OCI-LY7 (cell line): ENCODE measurements at regions not wholly inside any gene's neighbourhood (a gene's known extent, or its start where the extent isn't known, plus 50 kb on each side); places are given as distances from the start of the nearest gene placed in this dataset.

ENCODE experiments used
- BruUV-seq: library from RNA; stranded (reverse); fragments of 400-500 nt; replicated peaks from 2 replicates; lab custom pipeline; 2021; lab: Mats Ljungman, UMichigan
- CTCF ChIA-PET: fragments of 300-600 bp; sonication (Branson Sonifier 250); formaldehyde crosslinking; loops from one replicate; lab custom pipeline; 2022; ENCODE audit warnings: antibody characterized with exemption; ENCODE audit not compliant: unreplicated experiment; lab: Charles Lee
- POLR2A ChIA-PET: fragments of 300-600 bp; sonication (Branson Sonifier 250); formaldehyde crosslinking; loops from one replicate; lab custom pipeline; 2022; ENCODE audit warnings: antibody characterized with exemption; lab: Charles Lee
- DNase-seq: peaks from one replicate; pipeline ENCODE4 v3.0.0-alpha.2; 2015; ENCODE audit warnings: low spot score
- H2AFZ ChIP-seq: fragments of 200-600 bp; sonication (generic), shearing (Covaris generic); 2 replicates; pipeline ENCODE4 v1.6.1; 2014; ENCODE audit warnings: mild to moderate bottlenecking, antibody characterized with exemption, low read length, moderate library complexity
- H3K27ac ChIP-seq: fragments of 200-600 bp; sonication (generic); 2 replicates; pipeline ENCODE4 v1.5.1; 2014; ENCODE audit warnings: mixed run types, low read depth, mild to moderate bottlenecking, moderate library complexity, low read length, inconsistent platforms; ENCODE audit not compliant: poor library complexity, severe bottlenecking
- H3K36me3 ChIP-seq: fragments of 200-600 bp; sonication (generic); 2 replicates; pipeline ENCODE4 v1.6.1; 2014; ENCODE audit warnings: mild to moderate bottlenecking, antibody characterized with exemption, low read length, moderate library complexity, mixed read lengths; ENCODE audit not compliant: insufficient read depth
- H3K4me1 ChIP-seq: fragments of 200-600 bp; sonication (generic); 2 replicates; pipeline ENCODE4 v1.5.1; 2014; ENCODE audit warnings: mild to moderate bottlenecking, low read length; ENCODE audit not compliant: insufficient read depth, poor library complexity, severe bottlenecking
- H3K4me2 ChIP-seq: fragments of 200-600 bp; sonication (generic); 2 replicates; pipeline ENCODE4 v1.6.1; 2014; ENCODE audit warnings: mild to moderate bottlenecking, low read length
- H3K4me3 ChIP-seq: fragments of 200-600 bp; sonication (generic); 2 replicates; pipeline ENCODE4 v1.5.1; 2014; ENCODE audit warnings: mild to moderate bottlenecking, low read depth, low read length; ENCODE audit not compliant: poor library complexity, severe bottlenecking
- H3K79me2 ChIP-seq: fragments of 200-600 bp; sonication (generic); 2 replicates; pipeline ENCODE4 v1.6.1; 2016; ENCODE audit warnings: low read depth, mild to moderate bottlenecking, low read length, moderate library complexity, mixed read lengths; ENCODE audit not compliant: insufficient read depth
- H3K9me2 ChIP-seq: fragments of 200-600 bp; sonication (generic); 2 replicates; pipeline ENCODE4 v1.6.1; 2016; ENCODE audit warnings: mild to moderate bottlenecking, low read length, mixed read lengths; ENCODE audit not compliant: insufficient read depth
- H3K9me3 ChIP-seq: fragments of 200-600 bp; sonication (generic); 2 replicates; pipeline ENCODE4 v1.6.1; 2014; ENCODE audit warnings: mild to moderate bottlenecking, mixed run types, low read length, mixed read lengths
- H4K20me1 ChIP-seq: fragments of 200-600 bp; sonication (generic); 2 replicates; pipeline ENCODE4 v1.6.1; 2014; ENCODE audit warnings: mild to moderate bottlenecking, antibody characterized with exemption, low read length, moderate library complexity, mixed read lengths; ENCODE audit not compliant: insufficient read depth
- EZH2phosphoT487 ChIP-seq: fragments of 200-600 bp; sonication (generic); IDR thresholded peaks from 2 replicates; pipeline ENCODE4 v1.6.1; 2018; ENCODE audit warnings: low read depth, borderline replicate concordance, mild to moderate bottlenecking, mixed run types, antibody characterized with exemption, low read length, moderate library complexity, mixed read lengths
- intact Hi-C: fragments of 100-400 bp; cut with micrococcal nuclease; formaldehyde crosslinking; loops from one replicate; pipeline ENCODE4 v1.10.0; 2022; ENCODE audit not compliant: unreplicated experiment
- TF ChIP-seq, protein P1 (sequence below): fragments of 200-600 bp; sonication (generic); conservative IDR thresholded peaks from 2 replicates; pipeline ENCODE4 v1.5.1; 2014; ENCODE audit warnings: mild to moderate bottlenecking, antibody characterized with exemption, low read length, moderate library complexity, mixed read lengths

DNA sequence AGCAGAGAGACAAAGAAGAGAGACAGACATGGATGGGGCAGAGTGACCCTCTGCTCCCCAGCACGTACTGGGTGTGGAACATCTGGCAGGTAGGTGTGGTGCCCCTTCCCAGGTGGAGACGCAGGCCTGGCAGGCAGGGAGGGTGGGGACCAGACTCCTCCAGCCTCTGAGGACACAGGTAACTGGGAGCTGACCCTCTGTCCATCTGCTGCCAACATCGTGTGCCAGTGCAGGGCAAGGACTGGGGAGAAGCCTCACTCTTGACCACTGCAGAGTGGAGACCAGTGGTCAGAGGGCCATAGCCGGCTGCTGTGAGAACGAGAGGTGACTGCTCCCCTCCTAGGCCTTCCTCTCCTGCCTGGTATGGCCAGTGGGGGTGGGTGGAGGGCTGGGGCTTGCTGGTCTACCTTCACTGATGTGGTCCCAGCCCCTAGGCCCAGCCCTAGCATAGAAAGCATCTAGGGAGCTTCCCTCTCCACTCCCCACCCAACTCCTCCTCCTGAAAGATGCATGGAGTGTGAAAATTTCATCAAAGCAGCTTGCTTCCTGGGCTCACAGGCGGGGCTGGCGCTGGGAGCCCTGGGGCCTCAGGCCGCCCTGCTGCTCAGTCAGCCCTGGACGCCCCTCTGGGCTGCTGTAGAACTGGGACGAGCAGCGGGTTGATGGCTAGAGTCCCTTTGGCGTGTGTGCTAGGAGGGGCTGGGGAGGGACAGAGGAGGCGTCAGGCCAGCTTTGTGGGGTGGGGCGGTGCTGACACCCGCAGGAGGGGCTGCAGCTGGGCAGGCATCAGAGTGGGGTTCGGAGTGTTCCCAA, 90.3 kb downstream of the PLXNA1 start:
- Histone ChIP-seq H3K4me1 (peaks cover 26% of the 10 kb centered on the region), H3K36me3 (no peaks in the 10 kb centered on the region), H2AFZ (no peak overlapping the region), H3K4me2 (peak overlapping the region; percentile 75; the same call in 1 of the 2 replicates), H3K79me2 (no peaks in the 10 kb centered on the region), H4K20me1 (no peaks in the 10 kb centered on the region), H3K27ac (no peak overlapping the region), H3K9me2 (no peaks in the 10 kb centered on the region), H3K4me3 (no peak overlapping the region), H3K9me3 (peaks cover 20% of the 10 kb centered on the region)
- no TSS peak for BruUV-seq
- DNase-seq = no peak
- ChIA-PET CTCF (no interaction called here), POLR2A (no interaction called here)
- no peak for TF ChIP-seq EZH2phosphoT487
- TF ChIP-seq, protein P1, sequence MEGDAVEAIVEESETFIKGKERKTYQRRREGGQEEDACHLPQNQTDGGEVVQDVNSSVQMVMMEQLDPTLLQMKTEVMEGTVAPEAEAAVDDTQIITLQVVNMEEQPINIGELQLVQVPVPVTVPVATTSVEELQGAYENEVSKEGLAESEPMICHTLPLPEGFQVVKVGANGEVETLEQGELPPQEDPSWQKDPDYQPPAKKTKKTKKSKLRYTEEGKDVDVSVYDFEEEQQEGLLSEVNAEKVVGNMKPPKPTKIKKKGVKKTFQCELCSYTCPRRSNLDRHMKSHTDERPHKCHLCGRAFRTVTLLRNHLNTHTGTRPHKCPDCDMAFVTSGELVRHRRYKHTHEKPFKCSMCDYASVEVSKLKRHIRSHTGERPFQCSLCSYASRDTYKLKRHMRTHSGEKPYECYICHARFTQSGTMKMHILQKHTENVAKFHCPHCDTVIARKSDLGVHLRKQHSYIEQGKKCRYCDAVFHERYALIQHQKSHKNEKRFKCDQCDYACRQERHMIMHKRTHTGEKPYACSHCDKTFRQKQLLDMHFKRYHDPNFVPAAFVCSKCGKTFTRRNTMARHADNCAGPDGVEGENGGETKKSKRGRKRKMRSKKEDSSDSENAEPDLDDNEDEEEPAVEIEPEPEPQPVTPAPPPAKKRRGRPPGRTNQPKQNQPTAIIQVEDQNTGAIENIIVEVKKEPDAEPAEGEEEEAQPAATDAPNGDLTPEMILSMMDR = no peak
- intact Hi-C loops = no loop called here

DNA sequence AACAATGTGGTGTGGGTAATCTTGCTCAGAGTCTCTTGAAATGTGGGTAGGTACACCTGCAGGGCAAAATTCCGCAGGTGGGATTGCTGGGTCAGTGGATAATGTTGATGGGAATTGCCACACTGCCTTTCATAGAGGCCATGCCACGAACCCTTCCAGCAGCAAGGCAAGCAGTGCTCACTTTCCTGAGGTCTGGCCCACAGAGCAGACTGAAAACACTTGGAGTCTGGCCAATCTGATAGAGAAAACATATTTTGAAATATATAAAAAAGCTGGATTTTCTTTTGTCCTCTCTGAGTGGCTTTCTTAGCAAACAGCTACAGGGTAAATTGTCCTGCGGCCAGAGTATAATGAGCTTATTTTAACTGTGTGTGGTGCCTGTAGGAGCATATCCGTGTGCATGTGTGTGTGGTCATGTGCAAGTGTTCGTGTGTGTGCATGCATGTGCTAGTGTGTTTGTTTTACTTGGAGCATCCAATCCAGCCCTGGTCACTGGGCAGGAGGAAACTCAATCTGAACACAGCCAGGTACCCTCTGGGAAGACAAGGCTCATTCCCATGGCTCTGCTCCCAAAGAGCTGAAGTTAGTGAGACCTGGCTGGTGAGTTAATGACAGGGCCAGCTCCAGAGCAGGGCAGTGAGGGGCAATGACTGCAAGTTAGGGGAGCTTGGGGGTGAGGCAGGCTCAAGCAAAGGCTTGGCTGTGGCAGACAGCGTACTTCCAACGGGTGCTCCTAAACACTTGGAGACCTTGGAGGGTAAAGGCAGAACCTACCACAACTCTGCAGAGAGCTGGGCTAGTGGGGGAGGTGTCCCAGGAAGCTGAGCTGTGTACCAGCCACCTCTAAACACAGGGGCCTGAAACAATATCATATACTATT, 91.3 kb downstream of the PLXNA1 start:
- Histone ChIP-seq H3K27ac (peak overlapping the region; percentile 94), H3K9me3 (peaks cover 20% of the 10 kb centered on the region), H3K4me2 (peak overlapping the region; percentile 75), H3K4me1 (peaks cover 36% of the 10 kb centered on the region), H3K36me3 (no peaks in the 10 kb centered on the region), H3K9me2 (no peaks in the 10 kb centered on the region), H4K20me1 (no peaks in the 10 kb centered on the region), H2AFZ (peak overlapping the region; percentile 84; the same call in 1 of the 2 replicates), H3K79me2 (no peaks in the 10 kb centered on the region), H3K4me3 (peak overlapping the region; percentile 49)
- ChIA-PET POLR2A (interaction anchor here (0.9 to 1.3 kb wide), 4 partner anchors 18 to 119 kb away, joined by 3 read pairs; no protein-coding TSS in a partner anchor), CTCF (interaction anchor here (0.7 kb wide), 1 partner anchor 93 kb away, joined by 3 read pairs; no protein-coding TSS in a partner anchor)
- intact Hi-C loops = no loop called here
- DNase-seq = no peak
- no TSS peak for BruUV-seq
- TF ChIP-seq EZH2phosphoT487 = no peak
- TF ChIP-seq, protein P1 = no peak
